Upper lobe of left lung (tissue), 6 donors: ENCODE measurements at regions not wholly inside any gene's neighbourhood (a gene's known extent, or its start where the extent isn't known, plus 50 kb on each side); places are given as distances from the start of the nearest gene placed in this dataset.

Experiments used
- ATAC-seq, 2 donors: fragments of 200-7000 bp; cut with Tn5 transposase; one replicate each; pipeline ENCODE4 v1.9.1; 2022; ENCODE audit warnings: mild to moderate bottlenecking in 2 of 2, moderate library complexity in 2 of 2; ENCODE audit not compliant: low FRiP score in 2 of 2
- DNase-seq, 2 donors: peaks; one replicate each; pipeline ENCODE4 v3.0.0-alpha.2; 2019 to 2020
- H3K27ac ChIP-seq, 4 donors: fragments of 200-600 bp; sonication (generic); one replicate each; pipeline ENCODE4 v1.5.1; 2016 to 2019
- H3K27me3 ChIP-seq, 4 donors: fragments of 200-600 bp; sonication (generic); one replicate each; pipeline ENCODE4 v1.5.1; 2017 to 2019
- H3K36me3 ChIP-seq, 4 donors: fragments of 200-600 bp; sonication (generic); one replicate each; pipeline ENCODE4 v1.5.1; 2016 to 2019
- H3K4me1 ChIP-seq, 4 donors: fragments of 200-600 bp; sonication (generic); one replicate each; pipeline ENCODE4 v1.5.1; 2018 to 2019
- H3K4me3 ChIP-seq, 4 donors: fragments of 200-600 bp; sonication (generic); one replicate each; pipeline ENCODE4 v1.5.1; 2017 to 2019; ENCODE audit warnings: mild to moderate bottlenecking in 2 of 4, moderate library complexity in 1 of 4
- H3K9me3 ChIP-seq, 4 donors: fragments of 200-600 bp; sonication (generic); one replicate each; pipeline ENCODE4 v1.5.1; 2018 to 2019
- CTCF ChIP-seq, 6 experiments: fragments of 450-650 bp in 4 of 6; fragments of 200-600 bp in 2 of 6; sonication (generic) in 2 of 6; IDR thresholded peaks; one replicate each; pipeline ENCODE4 v1.5.1; 2016 to 2019; ENCODE audit warnings: antibody characterized with exemption in 6 of 6
- EP300 ChIP-seq, 4 donors: sonication (generic); formaldehyde crosslinking; IDR thresholded peaks; one replicate each; pipeline ENCODE4 v1.5.1; 2017; ENCODE audit warnings: antibody characterized with exemption in 4 of 4, control low read depth in 2 of 4
- POLR2A ChIP-seq, 4 donors: fragments of 450-650 bp; IDR thresholded peaks; one replicate each; pipeline ENCODE4 v1.5.1; 2016 to 2017; ENCODE audit warnings: antibody characterized with exemption in 4 of 4, mild to moderate bottlenecking in 2 of 4
- POLR2AphosphoS5 ChIP-seq, 2 donors: sonication (generic); formaldehyde crosslinking; IDR thresholded peaks; one replicate each; pipeline ENCODE4 v1.5.1; 2017; ENCODE audit warnings: antibody characterized with exemption in 2 of 2
- WGBS, 2 donors: methylation state at CpG; one replicate each; pipeline ENCODE4 v1.1.5; 2017 to 2018; 5-methylcytosine and 5-hydroxymethylcytosine counted together
- donor health status: DM: no; HTN: no; CAD: no; lungs with moderate emphysema.
- donor health status: DM: no; HTN: yes; CAD: no; lungs with severe emphysema.

GRCh38 chr3:166190360-166190759 is 353.1 kb upstream of the BCHE start:
- Histone ChIP-seq H3K9me3 (no peaks in the 10 kb centered on the region), H3K4me3 (no peak overlapping the region), H3K27me3 (no peaks in the 10 kb centered on the region), H3K4me1 (no peaks in the 10 kb centered on the region), H3K27ac (no peak overlapping the region), H3K36me3 (no peaks in the 10 kb centered on the region)
- no peak for ATAC-seq
- 40 to 56% methylated on average over 1 of the region's 1 CpG for WGBS, 2 donors
- DNase-seq: no peak
- no peak for TF ChIP-seq CTCF (IDR thresholded peaks at IDR 0.05)
- TF ChIP-seq EP300 (IDR thresholded peaks at IDR 0.05): no peak
- no peak for TF ChIP-seq POLR2AphosphoS5 (IDR thresholded peaks at IDR 0.05)
- no peak for TF ChIP-seq POLR2A (IDR thresholded peaks at IDR 0.05)

- no peak overlapping the region for H3K4me3 ChIP-seq
- DNase-seq (no peak), ATAC-seq (no peak)
- WGBS, 2 donors: 55 to 60% methylated on average over 1 of the region's 1 CpG
- TF ChIP-seq CTCF (IDR thresholded peaks at IDR 0.05): no peak
- TF ChIP-seq POLR2A (IDR thresholded peaks at IDR 0.05): no peak
- no peak for TF ChIP-seq POLR2AphosphoS5 (IDR thresholded peaks at IDR 0.05)
- TF ChIP-seq EP300 (IDR thresholded peaks at IDR 0.05): no peak
- no peaks in the 10 kb centered on the region for H3K9me3 ChIP-seq
- H3K27me3 ChIP-seq: no peaks in the 10 kb centered on the region
- no peaks in the 10 kb centered on the region for H3K4me1 ChIP-seq
- no peaks in the 10 kb centered on the region for H3K36me3 ChIP-seq
- no peak overlapping the region for H3K27ac ChIP-seq
Observed at GRCh38 chr3:166187237-166187636, 350.0 kb upstream of the BCHE start.

- H3K27me3 ChIP-seq: no peaks in the 10 kb centered on the region
- no peaks in the 10 kb centered on the region for H3K9me3 ChIP-seq
- no peaks in the 10 kb centered on the region for H3K36me3 ChIP-seq
- H3K4me3 ChIP-seq: no peak overlapping the region
- no peak for TF ChIP-seq POLR2A (IDR thresholded peaks at IDR 0.05)
- TF ChIP-seq EP300 (IDR thresholded peaks at IDR 0.05): no peak
- no peak for TF ChIP-seq POLR2AphosphoS5 (IDR thresholded peaks at IDR 0.05)
- TF ChIP-seq CTCF (IDR thresholded peaks at IDR 0.05): no peak
- DNase-seq: no peak
- no peak overlapping the region for H3K27ac ChIP-seq
- no peaks in the 10 kb centered on the region for H3K4me1 ChIP-seq
- ATAC-seq: no peak
Observed at GRCh38 chr3:166186003-166186402, 348.8 kb upstream of the BCHE start.

- Histone ChIP-seq H3K27me3 (no peaks in the 10 kb centered on the region), H3K9me3 (no peaks in the 10 kb centered on the region), H3K36me3 (no peaks in the 10 kb centered on the region), H3K4me1 (no peaks in the 10 kb centered on the region), H3K27ac (no peak overlapping the region), H3K4me3 (no peak overlapping the region)
- no peak for TF ChIP-seq POLR2AphosphoS5 (IDR thresholded peaks at IDR 0.05)
- ATAC-seq (no peak), DNase-seq (no peak)
- WGBS, 2 donors: 85 to 100% methylated on average over 1 of the region's 1 CpG
Observed at GRCh38 chr3:166177130-166177529, 339.9 kb upstream of the BCHE start.

- Histone ChIP-seq H3K27me3 (no peaks in the 10 kb centered on the region), H3K4me1 (no peaks in the 10 kb centered on the region), H3K9me3 (no peaks in the 10 kb centered on the region), H3K36me3 (no peaks in the 10 kb centered on the region), H3K4me3 (no peak overlapping the region), H3K27ac (no peak overlapping the region)
- ATAC-seq (no peak), DNase-seq (no peak)
- 76 to 77% methylated on average over 3 of the region's 3 CpGs for WGBS, 2 donors
- TF ChIP-seq POLR2A (IDR thresholded peaks at IDR 0.05): no peak
- no peak for TF ChIP-seq EP300 (IDR thresholded peaks at IDR 0.05)
- no peak for TF ChIP-seq POLR2AphosphoS5 (IDR thresholded peaks at IDR 0.05)
- no peak for TF ChIP-seq CTCF (IDR thresholded peaks at IDR 0.05)
Observed at GRCh38 chr3:166171695-166172094, 334.5 kb upstream of the BCHE start.
